Lung (tissue), 11 donors: ENCODE measurements at regions not wholly inside any gene's neighbourhood (a gene's known extent, or its start where the extent isn't known, plus 50 kb on each side); places are given as distances from the start of the nearest gene placed in this dataset.

Source experiments
- ATAC-seq: fragments of 200-7000 bp; cut with Tn5 transposase; one replicate; pipeline ENCODE4 v1.9.1; 2020; ENCODE audit warnings: moderate number of reproducible peaks; ENCODE audit not compliant: insufficient read depth, low FRiP score
- DNase-seq, 3 donors: peaks; one replicate each; pipeline ENCODE4 v3.0.0-alpha.2; 2013 to 2017
- H3K27ac ChIP-seq, 2 donors: one replicate each; pipeline ENCODE4 v1.5.1; 2013; ENCODE audit warnings: mild to moderate bottlenecking in 2 of 2, moderate library complexity in 2 of 2, control low read depth in 1 of 2, inconsistent platforms in 1 of 2, low read depth in 1 of 2, low read length in 1 of 2
- H3K27me3 ChIP-seq, 3 donors: one replicate each; pipeline ENCODE4 v1.5.1; 2013; ENCODE audit warnings: low read length in 2 of 3; ENCODE audit not compliant: control insufficient read depth in 3 of 3, insufficient read depth in 3 of 3
- H3K36me3 ChIP-seq, 4 donors: one replicate each; pipeline ENCODE4 v1.5.1; 2013; ENCODE audit warnings: low read length in 4 of 4, mild to moderate bottlenecking in 1 of 4, moderate library complexity in 1 of 4; ENCODE audit not compliant: control insufficient read depth in 4 of 4, insufficient read depth in 4 of 4
- H3K4me1 ChIP-seq, 5 donors: one replicate each; pipeline ENCODE4 v1.5.1; 2013; ENCODE audit warnings: low read length in 5 of 5, mild to moderate bottlenecking in 2 of 5, moderate library complexity in 1 of 5; ENCODE audit not compliant: control insufficient read depth in 5 of 5, insufficient read depth in 5 of 5
- H3K4me3 ChIP-seq: one replicate; pipeline ENCODE4 v1.5.1; 2013; ENCODE audit warnings: mild to moderate bottlenecking, control low read depth, moderate library complexity
- H3K9ac ChIP-seq, 2 donors: one replicate each; pipeline ENCODE4 v1.5.1; 2013; ENCODE audit warnings: low read length in 2 of 2, control low read depth in 1 of 2; ENCODE audit not compliant: insufficient read depth in 1 of 2
- H3K9me3 ChIP-seq, 4 donors: one replicate each; pipeline ENCODE4 v1.5.1; 2013; ENCODE audit warnings: low read length in 3 of 4, mild to moderate bottlenecking in 1 of 4, moderate library complexity in 1 of 4; ENCODE audit not compliant: control insufficient read depth in 4 of 4, insufficient read depth in 3 of 4
- WGBS, 2 donors: extraction: QIAGEN DNeasy Blood & Tissue Kit; methylation state at CpG; one replicate each; pipeline ENCODE4 v1.1.7; 2013; 5-methylcytosine and 5-hydroxymethylcytosine counted together
- TF ChIP-seq, protein P1 (sequence below): IDR thresholded peaks from 2 replicates; pipeline ENCODE4 v1.5.1; 2012; ENCODE audit warnings: mild to moderate bottlenecking; ENCODE audit errors: control extremely low read depth, extremely low read depth
- donor health status: control.
- donor health status: control.
- donor health status: Bipolar disorder and iron deficiency.
- donor health status: healthy.
- donor health status: DM: yes; HTN: yes; CAD: no.

DNA sequence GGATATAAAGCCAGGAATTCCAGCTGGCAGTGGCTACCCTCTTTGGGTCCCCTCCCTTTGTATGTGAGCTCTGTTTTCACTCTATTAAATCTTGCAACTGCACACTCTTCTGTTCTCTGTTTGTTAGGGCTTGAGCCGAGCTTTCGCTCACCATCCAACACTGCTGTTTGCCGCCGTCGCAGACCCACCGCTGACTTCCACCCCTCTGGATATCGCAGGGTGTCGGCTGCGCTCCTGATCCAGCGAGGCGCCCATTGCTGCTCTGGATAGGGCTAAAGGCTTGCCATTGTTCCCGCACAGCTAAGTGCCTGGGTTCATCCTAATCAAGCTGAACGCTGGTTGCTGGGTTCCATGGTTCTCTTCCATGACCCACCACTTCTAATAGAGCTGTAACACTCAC lies 1433.5 kb upstream of the ADGRB3 start:
- Histone ChIP-seq H3K4me1 (no peaks in the 10 kb centered on the region), H3K27me3 (no peaks in the 10 kb centered on the region), H3K27ac (no peak overlapping the region), H3K36me3 (no peaks in the 10 kb centered on the region), H3K4me3 (no peak overlapping the region), H3K9ac (no peak overlapping the region), H3K9me3 (peaks cover 0 to 8% (median 0%) of the 10 kb centered on the region in 4 donors)
- TF ChIP-seq, protein P1, sequence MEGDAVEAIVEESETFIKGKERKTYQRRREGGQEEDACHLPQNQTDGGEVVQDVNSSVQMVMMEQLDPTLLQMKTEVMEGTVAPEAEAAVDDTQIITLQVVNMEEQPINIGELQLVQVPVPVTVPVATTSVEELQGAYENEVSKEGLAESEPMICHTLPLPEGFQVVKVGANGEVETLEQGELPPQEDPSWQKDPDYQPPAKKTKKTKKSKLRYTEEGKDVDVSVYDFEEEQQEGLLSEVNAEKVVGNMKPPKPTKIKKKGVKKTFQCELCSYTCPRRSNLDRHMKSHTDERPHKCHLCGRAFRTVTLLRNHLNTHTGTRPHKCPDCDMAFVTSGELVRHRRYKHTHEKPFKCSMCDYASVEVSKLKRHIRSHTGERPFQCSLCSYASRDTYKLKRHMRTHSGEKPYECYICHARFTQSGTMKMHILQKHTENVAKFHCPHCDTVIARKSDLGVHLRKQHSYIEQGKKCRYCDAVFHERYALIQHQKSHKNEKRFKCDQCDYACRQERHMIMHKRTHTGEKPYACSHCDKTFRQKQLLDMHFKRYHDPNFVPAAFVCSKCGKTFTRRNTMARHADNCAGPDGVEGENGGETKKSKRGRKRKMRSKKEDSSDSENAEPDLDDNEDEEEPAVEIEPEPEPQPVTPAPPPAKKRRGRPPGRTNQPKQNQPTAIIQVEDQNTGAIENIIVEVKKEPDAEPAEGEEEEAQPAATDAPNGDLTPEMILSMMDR: no peak
- WGBS, 2 donors: 96 to 97% methylated on average over 13 of the region's 13 CpGs
- ATAC-seq: no peak
- no peak for DNase-seq

DNA sequence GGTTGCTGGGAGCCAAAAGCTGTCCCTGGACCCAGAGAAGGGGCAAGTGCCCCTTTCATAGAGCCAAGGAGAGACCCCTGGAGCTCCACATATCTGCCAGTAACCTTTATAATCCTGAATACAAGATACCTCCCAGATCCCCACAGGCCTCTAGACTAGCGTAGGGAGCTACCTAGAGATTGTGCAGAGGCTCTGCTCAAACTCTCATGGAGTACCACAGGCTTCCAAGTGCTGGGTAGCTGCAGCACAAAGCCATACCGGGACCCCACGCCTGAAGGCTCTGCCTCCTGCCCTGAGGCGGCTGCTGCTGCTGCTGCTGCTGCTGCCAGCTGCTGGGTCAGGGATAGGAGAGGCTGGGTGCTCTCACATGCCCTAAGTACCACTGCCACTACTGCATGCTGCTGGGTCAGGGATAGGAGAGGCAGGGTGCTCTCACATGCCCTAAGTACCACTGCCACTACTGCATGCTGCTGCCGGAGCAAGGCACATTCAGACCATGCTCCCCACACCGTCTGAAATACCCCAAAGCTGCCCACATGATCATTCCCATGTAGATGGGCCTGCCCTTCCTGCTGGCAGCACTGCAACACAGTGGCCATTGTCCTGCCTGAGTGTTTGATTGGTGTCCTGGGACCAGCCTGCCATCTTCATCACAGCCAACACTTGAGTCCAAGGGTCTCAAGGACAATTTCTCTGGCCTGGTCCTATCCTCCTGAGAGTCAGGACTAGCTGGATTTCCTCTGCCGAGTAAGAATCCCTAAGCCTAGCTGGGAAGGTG lies 1434.3 kb upstream of the ADGRB3 start:
- Histone ChIP-seq H3K4me1 (no peaks in the 10 kb centered on the region), H3K27me3 (no peaks in the 10 kb centered on the region), H3K9me3 (peaks cover 0 to 8% (median 0%) of the 10 kb centered on the region in 4 donors), H3K9ac (no peak overlapping the region), H3K4me3 (no peak overlapping the region), H3K27ac (no peak overlapping the region), H3K36me3 (no peaks in the 10 kb centered on the region)
- DNase-seq (no peak), ATAC-seq (no peak)
- WGBS, 2 donors: 84 to 85% methylated on average over 7 of the region's 7 CpGs
- TF ChIP-seq, protein P1: no peak

DNA sequence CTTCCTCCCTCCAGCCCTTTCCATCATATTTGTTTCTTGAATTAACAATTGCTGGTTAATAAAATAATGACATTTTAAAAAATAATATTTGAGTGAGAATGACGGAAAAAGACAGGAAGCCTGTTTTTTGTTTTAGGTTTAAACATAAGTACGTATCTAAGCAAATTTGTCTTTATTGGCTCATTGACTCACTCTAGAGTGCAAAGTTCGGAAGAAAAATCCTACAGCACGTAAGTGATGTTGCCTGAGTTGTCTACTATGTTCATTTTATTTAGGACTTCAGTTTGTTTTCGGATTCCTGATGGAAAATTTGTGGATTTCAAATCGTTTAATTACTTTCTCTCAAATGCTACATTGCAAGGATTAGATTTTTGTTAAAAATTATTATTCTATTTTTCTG lies 1435.7 kb upstream of the ADGRB3 start:
- Histone ChIP-seq H3K4me3 (no peak overlapping the region), H3K27me3 (no peaks in the 10 kb centered on the region), H3K9me3 (peaks cover 0 to 8% (median 0%) of the 10 kb centered on the region in 4 donors), H3K27ac (no peak overlapping the region), H3K9ac (no peak overlapping the region), H3K36me3 (no peaks in the 10 kb centered on the region), H3K4me1 (no peaks in the 10 kb centered on the region)
- WGBS, 2 donors: 77 to 80% methylated on average over 6 of the region's 6 CpGs
- no peak for ATAC-seq
- no peak for DNase-seq
- TF ChIP-seq, protein P1: no peak

DNA sequence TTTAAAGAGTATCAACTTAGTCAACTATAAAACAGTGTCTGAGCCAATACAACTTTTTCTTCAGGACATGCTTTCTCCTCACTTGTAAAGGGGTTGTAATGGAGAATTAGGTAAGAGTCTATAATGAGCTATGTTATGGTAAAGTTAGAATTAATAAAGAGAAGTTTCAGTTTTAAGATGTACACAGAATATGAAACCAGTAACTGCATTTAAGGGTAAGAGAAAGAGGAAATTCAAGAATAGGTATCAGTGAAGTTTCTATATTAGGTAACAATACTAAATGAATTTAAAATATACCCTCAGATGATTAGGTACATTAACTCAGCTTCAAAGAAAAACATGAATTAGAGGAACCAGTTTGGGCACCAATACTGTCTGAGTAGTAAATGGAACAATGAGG lies 1444.3 kb upstream of the ADGRB3 start:
- DNase-seq (no peak), ATAC-seq (no peak)
- H3K36me3 ChIP-seq: no peaks in the 10 kb centered on the region
- no peak overlapping the region for H3K27ac ChIP-seq
- H3K27me3 ChIP-seq: no peaks in the 10 kb centered on the region
- no peaks in the 10 kb centered on the region for H3K4me1 ChIP-seq
- H3K9me3 ChIP-seq: no peaks in the 10 kb centered on the region
- no peak overlapping the region for H3K9ac ChIP-seq
- no peak overlapping the region for H3K4me3 ChIP-seq
- TF ChIP-seq, protein P1: no peak
